PFSK-1 (cell line): ENCODE measurements at regions not wholly inside any gene's neighbourhood (a gene's known extent, or its start where the extent isn't known, plus 50 kb on each side); places are given as distances from the start of the nearest gene placed in this dataset.

ENCODE experiments used
- FOXP2 ChIP-seq: optimal IDR thresholded peaks from 2 replicates; pipeline ENCODE3; 2011; ENCODE audit warnings: borderline replicate concordance, control low read depth, inconsistent platforms; ENCODE audit not compliant: insufficient read depth; ENCODE audit errors: extremely low read length, extremely low read depth
- POLR2AphosphoS5 ChIP-seq: IDR thresholded peaks from 2 replicates; pipeline ENCODE4 v1.6.1; 2012; ENCODE audit warnings: low read depth, mild to moderate bottlenecking, control low read depth, low read length, moderate library complexity
- REST ChIP-seq, 2 experiments: IDR thresholded peaks; 2 replicates each; pipeline versions ENCODE4 v1.6.1 to v1.8.0; 2011 to 2012; ENCODE audit warnings: low read depth in 2 of 2, low read length in 2 of 2, control low read depth in 1 of 2, inconsistent platforms in 1 of 2, mild to moderate bottlenecking in 1 of 2, moderate library complexity in 1 of 2; ENCODE audit not compliant: insufficient read depth in 1 of 2
- SIN3A ChIP-seq: IDR thresholded peaks from 2 replicates; pipeline ENCODE4 v1.6.1; 2012; ENCODE audit warnings: mild to moderate bottlenecking, low read length, moderate library complexity, borderline replicate concordance; ENCODE audit not compliant: insufficient read depth
- TAF1 ChIP-seq: IDR thresholded peaks from 2 replicates; pipeline ENCODE4 v1.6.1; 2012; ENCODE audit warnings: low read length, control low read depth, borderline replicate concordance; ENCODE audit not compliant: insufficient read depth

DNA sequence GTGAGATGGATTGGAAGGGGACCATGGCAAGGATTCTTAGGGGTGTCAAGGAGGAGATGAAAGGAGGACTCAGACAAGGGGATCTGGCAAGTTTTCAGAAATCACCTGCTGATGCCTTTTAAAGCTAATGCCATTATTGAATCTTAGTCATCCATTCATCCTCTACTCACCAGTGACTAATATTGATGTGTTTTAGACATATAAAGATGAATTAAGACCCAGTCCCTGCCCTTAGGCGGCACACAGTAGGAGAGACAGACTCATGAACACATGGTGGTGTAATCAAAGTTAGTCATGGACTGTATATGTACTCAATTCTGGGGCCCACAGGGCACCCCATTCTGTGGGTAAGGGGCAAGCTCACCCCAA is 56.5 kb upstream of the ATL2 start:
- TF ChIP-seq TAF1: no peak
- TF ChIP-seq REST (IDR thresholded peaks at IDR 0.05; ENCODE audit: insufficient read depth in 1 of 2, low read depth in 2 of 2, low read length in 2 of 2): no peak
- TF ChIP-seq SIN3A: no peak
- no peak for TF ChIP-seq POLR2AphosphoS5
- no peak for TF ChIP-seq FOXP2
